SU-DHL-6 (cell line): ENCODE measurements at regions not wholly inside any gene's neighbourhood (a gene's known extent, or its start where the extent isn't known, plus 50 kb on each side); places are given as distances from the start of the nearest gene placed in this dataset.

Experiments
- EZH2phosphoT487 ChIP-seq: fragments of 200-600 bp; sonication (generic), shearing (Covaris generic); conservative IDR thresholded peaks from 2 replicates; pipeline ENCODE4 v1.6.1; 2018; ENCODE audit warnings: mild to moderate bottlenecking, antibody characterized with exemption, low read length, moderate library complexity, mixed read lengths
- TF ChIP-seq, protein P1 (sequence below): fragments of 200-600 bp; sonication (generic); IDR thresholded peaks from one replicate; pipeline ENCODE4 v1.5.1; 2017; ENCODE audit warnings: antibody characterized with exemption, mild to moderate bottlenecking, low read length, moderate library complexity; ENCODE audit not compliant: insufficient read depth, poor library complexity, severe bottlenecking

DNA sequence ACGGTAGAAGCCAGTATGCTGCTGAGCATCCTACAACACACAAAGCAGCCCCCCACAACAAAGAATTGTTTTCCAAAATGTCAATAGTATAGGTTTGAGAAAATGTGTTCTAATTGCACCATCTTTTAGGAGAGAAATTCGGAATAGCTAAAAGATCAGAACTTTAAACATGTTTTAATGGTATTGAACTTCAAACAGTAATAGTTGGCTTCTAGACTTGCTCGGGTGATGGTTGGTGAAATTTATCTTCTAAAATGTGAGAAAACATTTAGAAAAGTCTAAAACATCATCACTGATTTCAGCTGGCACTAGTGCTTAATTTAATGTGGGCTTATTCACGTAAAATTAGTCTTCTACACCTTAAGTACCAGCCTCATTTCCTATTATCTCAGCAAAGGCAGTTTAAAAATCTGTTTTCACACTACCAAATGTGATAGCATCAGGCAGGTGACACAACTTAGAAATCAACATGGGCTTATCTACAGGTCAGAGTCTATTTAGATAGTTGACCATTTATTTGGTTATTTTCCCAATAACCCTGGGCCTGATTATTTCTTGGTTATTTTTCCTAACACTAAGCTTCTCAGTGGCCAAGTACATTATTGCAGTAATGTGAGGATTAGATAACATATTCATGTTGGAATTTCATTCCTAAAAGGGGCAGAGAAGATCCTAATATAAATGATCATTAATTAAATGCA is 399.3 kb upstream of the PKN2 start:
- TF ChIP-seq, protein P1, sequence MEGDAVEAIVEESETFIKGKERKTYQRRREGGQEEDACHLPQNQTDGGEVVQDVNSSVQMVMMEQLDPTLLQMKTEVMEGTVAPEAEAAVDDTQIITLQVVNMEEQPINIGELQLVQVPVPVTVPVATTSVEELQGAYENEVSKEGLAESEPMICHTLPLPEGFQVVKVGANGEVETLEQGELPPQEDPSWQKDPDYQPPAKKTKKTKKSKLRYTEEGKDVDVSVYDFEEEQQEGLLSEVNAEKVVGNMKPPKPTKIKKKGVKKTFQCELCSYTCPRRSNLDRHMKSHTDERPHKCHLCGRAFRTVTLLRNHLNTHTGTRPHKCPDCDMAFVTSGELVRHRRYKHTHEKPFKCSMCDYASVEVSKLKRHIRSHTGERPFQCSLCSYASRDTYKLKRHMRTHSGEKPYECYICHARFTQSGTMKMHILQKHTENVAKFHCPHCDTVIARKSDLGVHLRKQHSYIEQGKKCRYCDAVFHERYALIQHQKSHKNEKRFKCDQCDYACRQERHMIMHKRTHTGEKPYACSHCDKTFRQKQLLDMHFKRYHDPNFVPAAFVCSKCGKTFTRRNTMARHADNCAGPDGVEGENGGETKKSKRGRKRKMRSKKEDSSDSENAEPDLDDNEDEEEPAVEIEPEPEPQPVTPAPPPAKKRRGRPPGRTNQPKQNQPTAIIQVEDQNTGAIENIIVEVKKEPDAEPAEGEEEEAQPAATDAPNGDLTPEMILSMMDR, result no peak
- no peak for TF ChIP-seq EZH2phosphoT487
